OCI-LY1 (cell line): ENCODE measurements at regions not wholly inside any gene's neighbourhood (a gene's known extent, or its start where the extent isn't known, plus 50 kb on each side); places are given as distances from the start of the nearest gene placed in this dataset.

Experiments used
- EZH2 ChIP-seq: fragments of 200-600 bp; sonication (generic), shearing (Covaris generic); IDR thresholded peaks from 2 replicates; pipeline ENCODE4 v1.8.0; 2017; ENCODE audit warnings: borderline replicate concordance, mixed run types, mild to moderate bottlenecking, antibody characterized with exemption, low read length, moderate library complexity, mixed read lengths
- TF ChIP-seq, protein P1 (sequence below): fragments of 200-600 bp; sonication (generic), shearing (Covaris generic); IDR thresholded peaks from 2 replicates; pipeline ENCODE4 v1.5.1; 2017; ENCODE audit warnings: mild to moderate bottlenecking, antibody characterized with exemption, low read length, moderate library complexity, mixed read lengths

DNA sequence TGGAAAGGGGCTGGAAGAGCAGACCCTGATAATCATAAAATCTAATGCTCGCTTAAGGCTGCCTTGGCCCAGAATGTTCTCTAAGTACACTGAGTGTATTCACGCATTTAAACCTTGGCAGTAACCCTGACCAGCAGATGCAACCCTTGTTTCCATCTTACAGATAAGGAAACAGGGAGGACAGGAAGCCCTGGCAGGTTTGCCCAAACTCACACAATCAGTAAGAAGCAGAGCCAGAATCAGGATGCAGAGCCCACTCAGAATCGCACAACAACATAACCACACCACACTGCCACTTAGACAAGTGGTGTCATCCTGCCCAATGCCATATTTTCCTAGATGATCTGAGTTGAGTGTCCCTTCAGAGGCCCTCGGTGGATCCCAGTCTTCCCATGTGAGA lies 214.5 kb upstream of the HES1 start:
- TF ChIP-seq, protein P1, sequence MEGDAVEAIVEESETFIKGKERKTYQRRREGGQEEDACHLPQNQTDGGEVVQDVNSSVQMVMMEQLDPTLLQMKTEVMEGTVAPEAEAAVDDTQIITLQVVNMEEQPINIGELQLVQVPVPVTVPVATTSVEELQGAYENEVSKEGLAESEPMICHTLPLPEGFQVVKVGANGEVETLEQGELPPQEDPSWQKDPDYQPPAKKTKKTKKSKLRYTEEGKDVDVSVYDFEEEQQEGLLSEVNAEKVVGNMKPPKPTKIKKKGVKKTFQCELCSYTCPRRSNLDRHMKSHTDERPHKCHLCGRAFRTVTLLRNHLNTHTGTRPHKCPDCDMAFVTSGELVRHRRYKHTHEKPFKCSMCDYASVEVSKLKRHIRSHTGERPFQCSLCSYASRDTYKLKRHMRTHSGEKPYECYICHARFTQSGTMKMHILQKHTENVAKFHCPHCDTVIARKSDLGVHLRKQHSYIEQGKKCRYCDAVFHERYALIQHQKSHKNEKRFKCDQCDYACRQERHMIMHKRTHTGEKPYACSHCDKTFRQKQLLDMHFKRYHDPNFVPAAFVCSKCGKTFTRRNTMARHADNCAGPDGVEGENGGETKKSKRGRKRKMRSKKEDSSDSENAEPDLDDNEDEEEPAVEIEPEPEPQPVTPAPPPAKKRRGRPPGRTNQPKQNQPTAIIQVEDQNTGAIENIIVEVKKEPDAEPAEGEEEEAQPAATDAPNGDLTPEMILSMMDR, result no peak
- no peak for TF ChIP-seq EZH2
